Astrocyte (in vitro differentiated cells and primary cell): ENCODE measurements at regions not wholly inside any gene's neighbourhood (a gene's known extent, or its start where the extent isn't known, plus 50 kb on each side); places are given as distances from the start of the nearest gene placed in this dataset.

Experiments used
- DNase-seq: peaks from one replicate; pipeline ENCODE4 v3.0.0-alpha.2; 2010; ENCODE audit warnings: low read depth
- FAIRE-seq: peaks from 2 replicates; lab custom pipeline; 2011; peaks lifted over from hg19 to GRCh38; lab: Jason Lieb, UNC
- H2AFZ ChIP-seq: 2 replicates; pipeline ENCODE4 v1.6.0; 2012; ENCODE audit warnings: low read depth, low read length, inconsistent platforms
- H3K27ac ChIP-seq: 2 replicates; pipeline ENCODE4 v1.5.1; 2011; ENCODE audit warnings: low read depth, low read length, inconsistent platforms
- H3K27me3 ChIP-seq: 2 replicates; pipeline ENCODE4 v1.6.0; 2011; ENCODE audit warnings: low read length, inconsistent platforms; ENCODE audit not compliant: insufficient read depth
- H3K36me3 ChIP-seq: 2 replicates; pipeline ENCODE4 v1.5.1; 2011; ENCODE audit warnings: low read length, inconsistent platforms; ENCODE audit not compliant: insufficient read depth
- H3K4me1 ChIP-seq: 2 replicates; pipeline ENCODE4 v1.5.1; 2011; ENCODE audit warnings: low read length, inconsistent platforms; ENCODE audit not compliant: insufficient read depth
- H3K4me2 ChIP-seq: 2 replicates; pipeline ENCODE4 v1.6.0; 2012; ENCODE audit warnings: low read length, inconsistent platforms
- H3K4me3 ChIP-seq: 2 replicates; pipeline ENCODE4 v1.5.1; 2011; ENCODE audit warnings: low read depth, mild to moderate bottlenecking, low read length, inconsistent platforms; ENCODE audit not compliant: insufficient read depth
- H3K79me2 ChIP-seq: 2 replicates; pipeline ENCODE4 v1.6.0; 2012; ENCODE audit warnings: mild to moderate bottlenecking, low read length, inconsistent platforms; ENCODE audit not compliant: insufficient read depth
- H3K9ac ChIP-seq: 2 replicates; pipeline ENCODE4 v1.6.0; 2012; ENCODE audit warnings: mild to moderate bottlenecking, low read length, inconsistent platforms
- H3K9me3 ChIP-seq: 2 replicates; pipeline ENCODE4 v1.5.1; 2012; ENCODE audit warnings: low read depth, mild to moderate bottlenecking, low read length, inconsistent platforms; ENCODE audit not compliant: insufficient read depth
- H4K20me1 ChIP-seq: 2 replicates; pipeline ENCODE4 v1.6.0; 2012; ENCODE audit warnings: low read length, inconsistent platforms; ENCODE audit not compliant: insufficient read depth
- H3K27ac Mint-ChIP-seq: one replicate; pipeline ENCODE4 v1.8.0; 2021; ENCODE audit warnings: mild to moderate bottlenecking, mixed read lengths; ENCODE audit not compliant: unreplicated experiment
- H3K27me3 Mint-ChIP-seq: one replicate; pipeline ENCODE4 v1.8.0; 2021; ENCODE audit warnings: low read depth, mixed read lengths; ENCODE audit not compliant: unreplicated experiment
- H3K36me3 Mint-ChIP-seq: one replicate; pipeline ENCODE4 v1.8.0; 2021; ENCODE audit warnings: low read depth, mixed read lengths; ENCODE audit not compliant: unreplicated experiment
- H3K4me1 Mint-ChIP-seq: one replicate; pipeline ENCODE4 v1.8.0; 2021; ENCODE audit warnings: low read depth, mixed read lengths; ENCODE audit not compliant: unreplicated experiment
- H3K4me3 Mint-ChIP-seq: one replicate; pipeline ENCODE4 v1.8.0; 2021; ENCODE audit warnings: mild to moderate bottlenecking, moderate library complexity, mixed read lengths; ENCODE audit not compliant: unreplicated experiment
- H3K9me3 Mint-ChIP-seq: one replicate; pipeline ENCODE4 v1.8.0; 2021; ENCODE audit warnings: mild to moderate bottlenecking, mixed read lengths; ENCODE audit not compliant: unreplicated experiment
- EZH2 ChIP-seq: IDR thresholded peaks from 2 replicates; pipeline ENCODE4 v1.6.1; 2012; ENCODE audit warnings: mild to moderate bottlenecking, low read length, inconsistent platforms; ENCODE audit not compliant: insufficient read depth
- TF ChIP-seq, protein P1 (sequence below): IDR thresholded peaks from 2 replicates; pipeline ENCODE4 v1.5.1; 2011; ENCODE audit warnings: low read depth, mild to moderate bottlenecking, inconsistent platforms, low read length, moderate library complexity; ENCODE audit not compliant: insufficient read depth

DNA sequence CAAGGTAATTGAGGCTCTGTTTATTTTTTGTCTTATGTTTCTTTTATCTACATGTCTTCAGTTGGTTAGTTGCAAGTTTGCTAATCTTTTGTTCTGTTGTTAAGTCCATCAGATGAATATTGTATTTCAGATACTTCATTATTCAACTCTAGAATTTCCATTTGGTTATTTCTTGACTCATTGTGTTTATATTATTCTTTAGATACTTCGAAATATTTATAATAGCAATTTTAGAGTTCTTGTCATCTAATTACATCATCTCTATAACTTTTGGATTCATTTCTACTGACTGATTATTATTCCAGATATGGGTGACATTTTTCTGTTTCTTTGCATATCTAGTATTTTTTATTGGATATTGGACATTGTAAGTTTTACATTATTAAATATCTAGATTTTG lies 405.6 kb downstream of the PLPP3 start:
- no peak for FAIRE-seq
- H3K27me3 Mint-ChIP-seq: peaks cover 1% of the 10 kb centered on the region
- no peaks in the 10 kb centered on the region for H3K36me3 Mint-ChIP-seq
- H3K9me3 Mint-ChIP-seq: peaks cover 6% of the 10 kb centered on the region
- no peak for TF ChIP-seq EZH2
- TF ChIP-seq, protein P1, sequence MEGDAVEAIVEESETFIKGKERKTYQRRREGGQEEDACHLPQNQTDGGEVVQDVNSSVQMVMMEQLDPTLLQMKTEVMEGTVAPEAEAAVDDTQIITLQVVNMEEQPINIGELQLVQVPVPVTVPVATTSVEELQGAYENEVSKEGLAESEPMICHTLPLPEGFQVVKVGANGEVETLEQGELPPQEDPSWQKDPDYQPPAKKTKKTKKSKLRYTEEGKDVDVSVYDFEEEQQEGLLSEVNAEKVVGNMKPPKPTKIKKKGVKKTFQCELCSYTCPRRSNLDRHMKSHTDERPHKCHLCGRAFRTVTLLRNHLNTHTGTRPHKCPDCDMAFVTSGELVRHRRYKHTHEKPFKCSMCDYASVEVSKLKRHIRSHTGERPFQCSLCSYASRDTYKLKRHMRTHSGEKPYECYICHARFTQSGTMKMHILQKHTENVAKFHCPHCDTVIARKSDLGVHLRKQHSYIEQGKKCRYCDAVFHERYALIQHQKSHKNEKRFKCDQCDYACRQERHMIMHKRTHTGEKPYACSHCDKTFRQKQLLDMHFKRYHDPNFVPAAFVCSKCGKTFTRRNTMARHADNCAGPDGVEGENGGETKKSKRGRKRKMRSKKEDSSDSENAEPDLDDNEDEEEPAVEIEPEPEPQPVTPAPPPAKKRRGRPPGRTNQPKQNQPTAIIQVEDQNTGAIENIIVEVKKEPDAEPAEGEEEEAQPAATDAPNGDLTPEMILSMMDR: no peak
- H3K4me3 Mint-ChIP-seq: no peak overlapping the region
- no peak for DNase-seq
- H3K4me1 Mint-ChIP-seq: no peaks in the 10 kb centered on the region
- Histone ChIP-seq H3K79me2 (no peaks in the 10 kb centered on the region), H2AFZ (no peak overlapping the region), H3K4me2 (no peak overlapping the region), H3K4me3 (no peak overlapping the region), H4K20me1 (no peaks in the 10 kb centered on the region), H3K9me3 (no peaks in the 10 kb centered on the region), H3K9ac (no peak overlapping the region), H3K36me3 (no peaks in the 10 kb centered on the region), H3K27ac (no peak overlapping the region), H3K4me1 (no peaks in the 10 kb centered on the region), H3K27me3 (no peaks in the 10 kb centered on the region)
- no peak overlapping the region for H3K27ac Mint-ChIP-seq

DNA sequence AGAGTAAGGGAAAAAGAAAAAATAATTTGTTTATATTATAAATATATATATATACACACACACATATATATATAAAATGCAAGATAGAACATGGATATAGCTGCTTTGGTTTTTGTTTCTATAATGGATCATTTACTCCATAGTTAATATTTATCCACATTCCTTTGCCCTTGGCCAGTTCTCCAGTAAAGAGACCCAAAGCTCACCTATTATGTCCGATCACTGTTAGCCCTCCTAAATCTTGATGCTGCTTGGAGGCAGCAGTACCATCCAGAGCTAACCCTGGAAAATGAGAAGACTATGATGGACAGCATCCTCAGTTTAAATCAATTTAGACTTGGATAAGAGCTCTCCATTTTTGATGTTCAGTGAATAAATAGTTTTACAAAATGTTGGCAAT lies 407.7 kb downstream of the PLPP3 start:
- Histone ChIP-seq H3K4me1 (no peaks in the 10 kb centered on the region), H3K36me3 (no peaks in the 10 kb centered on the region), H3K4me3 (no peak overlapping the region), H3K27ac (no peak overlapping the region), H2AFZ (no peak overlapping the region), H3K9ac (no peak overlapping the region), H3K27me3 (no peaks in the 10 kb centered on the region), H3K79me2 (no peaks in the 10 kb centered on the region), H4K20me1 (no peaks in the 10 kb centered on the region), H3K9me3 (no peaks in the 10 kb centered on the region), H3K4me2 (no peak overlapping the region)
- H3K4me1 Mint-ChIP-seq: no peaks in the 10 kb centered on the region
- peaks cover 7% of the 10 kb centered on the region for H3K27me3 Mint-ChIP-seq
- H3K9me3 Mint-ChIP-seq: peaks cover 6% of the 10 kb centered on the region
- TF ChIP-seq EZH2: no peak
- TF ChIP-seq, protein P1: no peak
- no peak for DNase-seq
- H3K4me3 Mint-ChIP-seq: no peak overlapping the region
- H3K36me3 Mint-ChIP-seq: no peaks in the 10 kb centered on the region
- H3K27ac Mint-ChIP-seq: no peak overlapping the region
- FAIRE-seq: no peak

DNA sequence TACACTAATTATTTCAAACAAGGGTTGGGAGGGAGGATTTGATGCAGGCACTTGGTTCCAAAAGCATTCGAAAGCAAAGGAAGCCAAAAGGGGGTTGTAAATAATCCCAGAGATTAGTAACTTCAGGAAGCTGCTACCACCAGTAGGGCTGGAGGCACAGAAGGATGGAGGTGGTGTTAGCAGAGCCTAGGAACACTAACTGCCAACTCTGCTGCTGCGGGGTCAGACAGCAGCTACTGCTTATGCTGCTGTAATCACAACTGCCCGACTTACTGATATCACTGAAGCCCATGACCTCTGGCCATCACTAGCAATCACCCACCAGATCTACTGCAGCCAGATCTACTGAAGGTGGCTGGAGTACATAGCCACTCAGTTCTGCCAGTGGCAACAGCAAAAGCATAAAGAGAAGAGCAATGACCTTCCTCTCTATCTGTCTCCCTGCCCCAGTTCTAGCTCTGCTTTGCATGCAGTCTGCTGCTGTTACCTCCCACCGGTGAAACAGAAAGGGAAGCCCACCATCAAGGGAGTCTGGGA lies 408.5 kb downstream of the PLPP3 start:
- Mint-ChIP-seq H3K27me3 (peaks cover 7% of the 10 kb centered on the region), H3K4me1 (no peaks in the 10 kb centered on the region), H3K4me3 (no peak overlapping the region), H3K9me3 (peaks cover 6% of the 10 kb centered on the region), H3K27ac (no peak overlapping the region), H3K36me3 (no peaks in the 10 kb centered on the region)
- no peaks in the 10 kb centered on the region for H3K79me2 ChIP-seq
- no peaks in the 10 kb centered on the region for H3K4me1 ChIP-seq
- H3K9ac ChIP-seq: no peak overlapping the region
- no peak overlapping the region for H2AFZ ChIP-seq
- H4K20me1 ChIP-seq: no peaks in the 10 kb centered on the region
- H3K4me3 ChIP-seq: no peak overlapping the region
- H3K36me3 ChIP-seq: no peaks in the 10 kb centered on the region
- H3K27ac ChIP-seq: no peak overlapping the region
- no peak for DNase-seq
- no peak for FAIRE-seq
- no peaks in the 10 kb centered on the region for H3K9me3 ChIP-seq
- no peak overlapping the region for H3K4me2 ChIP-seq
- H3K27me3 ChIP-seq: no peaks in the 10 kb centered on the region
- TF ChIP-seq EZH2: no peak
- TF ChIP-seq, protein P1: no peak
